ENCODE measurements at regions not wholly inside any gene's neighbourhood (a gene's known extent, or its start where the extent isn't known, plus 50 kb on each side); places are given as distances from the start of the nearest gene placed in this dataset.
"Not testable (repeated sequence)": the region's sequence is repeated elsewhere in the genome, so short reads cannot be mapped to it uniquely, and the experiment has no call there.

- no peak for DNase-seq (ENCODE audit: low spot score)
- in situ Hi-C loops (cut with MboI; ENCODE audit: low pct_unique_long_range_greater_than_20kb, low sequenced_read_pairs, unreplicated experiment) = loop anchor here (25.0 kb wide), 2 partner anchors 224 to 399 kb away; partner anchors contain the start of gene MAP2K3
- no peak for TF ChIP-seq CTCF (IDR thresholded peaks at IDR 0.05; ENCODE audit: extremely low read depth, insufficient read depth, missing control alignments)
Observed at GRCh38 chr17:21510686-21511362, 134.7 kb downstream of the KCNJ12 start.

GRCh38 chr17:21511363-21512195 lies 135.4 kb downstream of the KCNJ12 start:
- in situ Hi-C loops (cut with MboI; ENCODE audit: low pct_unique_long_range_greater_than_20kb, low sequenced_read_pairs, unreplicated experiment) = loop anchor here (25.0 kb wide), 2 partner anchors 224 to 399 kb away; partner anchors contain the start of gene MAP2K3
- TF ChIP-seq CTCF (IDR thresholded peaks at IDR 0.05; ENCODE audit: extremely low read depth, insufficient read depth, missing control alignments) = peak; percentile 73
- DNase-seq (ENCODE audit: low spot score) = peak; percentile 75

GRCh38 chr17:21512307-21513011 lies 136.3 kb downstream of the KCNJ12 start:
- no peak for DNase-seq (ENCODE audit: low spot score)
- in situ Hi-C loops (cut with MboI; ENCODE audit: low pct_unique_long_range_greater_than_20kb, low sequenced_read_pairs, unreplicated experiment) = loop anchor here (25.0 kb wide), 2 partner anchors 225 to 400 kb away; partner anchors contain the start of gene MAP2K3
- TF ChIP-seq CTCF (IDR thresholded peaks at IDR 0.05; ENCODE audit: extremely low read depth, insufficient read depth, missing control alignments) = no peak

GRCh38 chr17:21513012-21513570 lies 136.9 kb downstream of the KCNJ12 start:
- peak; percentile 91 for DNase-seq (ENCODE audit: low spot score)
- TF ChIP-seq CTCF (IDR thresholded peaks at IDR 0.05; ENCODE audit: extremely low read depth, insufficient read depth, missing control alignments) = peak; percentile 89
- in situ Hi-C loops (cut with MboI; ENCODE audit: low pct_unique_long_range_greater_than_20kb, low sequenced_read_pairs, unreplicated experiment) = loop anchor here (25.0 kb wide), 2 partner anchors 226 to 401 kb away; partner anchors contain the start of gene MAP2K3

- in situ Hi-C loops (cut with MboI; ENCODE audit: low pct_unique_long_range_greater_than_20kb, low sequenced_read_pairs, unreplicated experiment) = loop anchor here (25.0 kb wide), 2 partner anchors 227 to 402 kb away; partner anchors contain the start of gene MAP2K3
- DNase-seq (ENCODE audit: low spot score) = not testable (repeated sequence)
Observed at GRCh38 chr17:21514567-21514966, 138.4 kb downstream of the KCNJ12 start.

- in situ Hi-C loops (cut with MboI; ENCODE audit: low pct_unique_long_range_greater_than_20kb, low sequenced_read_pairs, unreplicated experiment) = loop anchor here (25.0 kb wide), 2 partner anchors 230 to 405 kb away; partner anchors contain the start of gene MAP2K3
- DNase-seq (ENCODE audit: low spot score) = no peak
- TF ChIP-seq CTCF (IDR thresholded peaks at IDR 0.05; ENCODE audit: extremely low read depth, insufficient read depth, missing control alignments) = no peak
Observed at GRCh38 chr17:21517538-21518293, 141.6 kb downstream of the KCNJ12 start.

Data from GM13977 (cell line).